ENCODE measurements at regions not wholly inside any gene's neighbourhood (a gene's known extent, or its start where the extent isn't known, plus 50 kb on each side); places are given as distances from the start of the nearest gene placed in this dataset.

GRCh38 chr11:110029714-110030113 is 63.5 kb upstream of the ZC3H12C start:
- TF ChIP-seq CREB1 (IDR thresholded peaks at IDR 0.05; ENCODE audit: low read depth) (no peak), TAF1 (IDR thresholded peaks at IDR 0.05; ENCODE audit: low read depth) (no peak), EP300 (IDR thresholded peaks at IDR 0.05; ENCODE audit: borderline replicate concordance) (no peak), FOXM1 (IDR thresholded peaks at IDR 0.05; ENCODE audit: borderline replicate concordance, low read depth) (no peak), CEBPB (IDR thresholded peaks at IDR 0.05) (no peak), EGR1 (IDR thresholded peaks at IDR 0.05) (no peak), YY1 (IDR thresholded peaks at IDR 0.05; ENCODE audit: low read depth) (no peak), NFIC (IDR thresholded peaks at IDR 0.05) (no peak), TEAD4 (IDR thresholded peaks at IDR 0.05) (no peak), RAD21 (IDR thresholded peaks at IDR 0.05; ENCODE audit: low read depth) (no peak), TCF12 (IDR thresholded peaks at IDR 0.05; ENCODE audit: low read depth) (no peak)
- TF ChIP-seq, protein P1, sequence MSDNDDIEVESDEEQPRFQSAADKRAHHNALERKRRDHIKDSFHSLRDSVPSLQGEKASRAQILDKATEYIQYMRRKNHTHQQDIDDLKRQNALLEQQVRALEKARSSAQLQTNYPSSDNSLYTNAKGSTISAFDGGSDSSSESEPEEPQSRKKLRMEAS (IDR thresholded peaks at IDR 0.05), result no peak
- TF ChIP-seq, protein P2, sequence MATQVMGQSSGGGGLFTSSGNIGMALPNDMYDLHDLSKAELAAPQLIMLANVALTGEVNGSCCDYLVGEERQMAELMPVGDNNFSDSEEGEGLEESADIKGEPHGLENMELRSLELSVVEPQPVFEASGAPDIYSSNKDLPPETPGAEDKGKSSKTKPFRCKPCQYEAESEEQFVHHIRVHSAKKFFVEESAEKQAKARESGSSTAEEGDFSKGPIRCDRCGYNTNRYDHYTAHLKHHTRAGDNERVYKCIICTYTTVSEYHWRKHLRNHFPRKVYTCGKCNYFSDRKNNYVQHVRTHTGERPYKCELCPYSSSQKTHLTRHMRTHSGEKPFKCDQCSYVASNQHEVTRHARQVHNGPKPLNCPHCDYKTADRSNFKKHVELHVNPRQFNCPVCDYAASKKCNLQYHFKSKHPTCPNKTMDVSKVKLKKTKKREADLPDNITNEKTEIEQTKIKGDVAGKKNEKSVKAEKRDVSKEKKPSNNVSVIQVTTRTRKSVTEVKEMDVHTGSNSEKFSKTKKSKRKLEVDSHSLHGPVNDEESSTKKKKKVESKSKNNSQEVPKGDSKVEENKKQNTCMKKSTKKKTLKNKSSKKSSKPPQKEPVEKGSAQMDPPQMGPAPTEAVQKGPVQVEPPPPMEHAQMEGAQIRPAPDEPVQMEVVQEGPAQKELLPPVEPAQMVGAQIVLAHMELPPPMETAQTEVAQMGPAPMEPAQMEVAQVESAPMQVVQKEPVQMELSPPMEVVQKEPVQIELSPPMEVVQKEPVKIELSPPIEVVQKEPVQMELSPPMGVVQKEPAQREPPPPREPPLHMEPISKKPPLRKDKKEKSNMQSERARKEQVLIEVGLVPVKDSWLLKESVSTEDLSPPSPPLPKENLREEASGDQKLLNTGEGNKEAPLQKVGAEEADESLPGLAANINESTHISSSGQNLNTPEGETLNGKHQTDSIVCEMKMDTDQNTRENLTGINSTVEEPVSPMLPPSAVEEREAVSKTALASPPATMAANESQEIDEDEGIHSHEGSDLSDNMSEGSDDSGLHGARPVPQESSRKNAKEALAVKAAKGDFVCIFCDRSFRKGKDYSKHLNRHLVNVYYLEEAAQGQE (IDR thresholded peaks at IDR 0.05; ENCODE audit: low read depth), result no peak
- TF ChIP-seq, protein P3, sequence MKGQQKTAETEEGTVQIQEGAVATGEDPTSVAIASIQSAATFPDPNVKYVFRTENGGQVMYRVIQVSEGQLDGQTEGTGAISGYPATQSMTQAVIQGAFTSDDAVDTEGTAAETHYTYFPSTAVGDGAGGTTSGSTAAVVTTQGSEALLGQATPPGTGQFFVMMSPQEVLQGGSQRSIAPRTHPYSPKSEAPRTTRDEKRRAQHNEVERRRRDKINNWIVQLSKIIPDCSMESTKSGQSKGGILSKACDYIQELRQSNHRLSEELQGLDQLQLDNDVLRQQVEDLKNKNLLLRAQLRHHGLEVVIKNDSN (IDR thresholded peaks at IDR 0.05), result no peak

All from Ishikawa (cell line).